ENCODE measurements at regions not wholly inside any gene's neighbourhood (a gene's known extent, or its start where the extent isn't known, plus 50 kb on each side); places are given as distances from the start of the nearest gene placed in this dataset.

DNA sequence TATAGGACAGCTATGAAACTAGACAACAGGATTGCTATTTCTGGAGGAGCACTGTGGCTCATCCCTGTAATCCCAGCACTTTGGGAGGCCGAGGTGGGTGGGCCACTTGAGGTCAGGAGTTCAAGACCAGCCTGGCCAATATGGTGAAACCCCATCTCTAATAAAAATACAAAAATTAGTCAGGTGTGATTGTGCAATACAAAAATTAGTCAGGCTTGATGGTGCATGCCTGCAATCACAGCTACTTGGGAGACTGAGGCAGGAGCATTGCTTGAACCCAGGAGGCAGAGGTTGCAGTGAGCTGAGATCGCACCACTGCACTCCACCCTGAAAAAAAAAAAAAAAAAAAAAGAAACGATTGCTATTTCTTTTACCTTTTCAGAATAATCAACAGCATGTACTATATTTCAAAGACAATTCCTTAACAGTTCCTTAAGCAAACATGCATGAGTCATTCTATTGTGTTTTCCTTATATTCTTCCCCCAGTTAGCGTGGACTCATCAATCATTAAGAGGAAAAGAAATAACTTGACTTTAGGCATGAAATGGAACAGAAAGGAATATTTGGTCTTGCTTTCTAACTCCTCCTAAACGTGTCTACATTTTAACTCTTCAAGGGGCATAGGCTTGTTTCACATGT lies 162.6 kb downstream of the TAF11L14 start:
- WGBS (ENCODE audit: extremely low coverage, insufficient coverage, insufficient read length) = no CpG with 5 or more reads among the region's 5 CpGs
- no peak overlapping the region for H2BK5ac ChIP-seq (ENCODE audit: low read depth, low read length, poor library complexity)

DNA sequence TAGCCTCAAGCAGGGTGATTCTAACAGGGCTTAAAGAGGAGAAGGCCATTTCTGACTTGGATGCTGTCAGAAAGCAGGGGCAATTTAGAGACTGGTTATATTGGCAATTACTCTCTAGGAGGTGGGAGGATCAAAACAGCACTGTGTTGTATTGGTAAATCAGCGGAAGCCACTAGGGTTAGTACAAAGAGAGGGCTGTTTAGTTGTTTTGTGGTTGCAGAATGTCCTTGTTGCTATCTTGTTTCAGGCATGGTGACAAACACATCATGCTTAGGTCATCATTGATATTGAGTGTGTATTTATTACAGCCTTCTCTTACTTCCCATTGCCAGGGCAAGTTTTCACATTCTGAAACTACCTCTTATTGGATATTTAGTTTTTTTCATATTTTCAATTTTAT lies 165.3 kb downstream of the TAF11L14 start:
- no peak overlapping the region for H2BK12ac ChIP-seq (ENCODE audit: low read length)
- no peak overlapping the region for H3K9ac ChIP-seq (ENCODE audit: low read length)
- no peaks in the 10 kb centered on the region for H3K79me2 ChIP-seq (ENCODE audit: control insufficient read depth, insufficient read depth, low read length, poor library complexity)
- no peaks in the 10 kb centered on the region for H3K79me1 ChIP-seq (ENCODE audit: low read length)
- H2AFZ ChIP-seq (ENCODE audit: insufficient read depth, low read length, poor library complexity) = no peak overlapping the region
- H3K27ac ChIP-seq (ENCODE audit: low read depth, low read length) = no peak overlapping the region
- H2AK5ac ChIP-seq (ENCODE audit: low read length) = no peak overlapping the region
- H3K18ac ChIP-seq (ENCODE audit: low read length) = no peak overlapping the region
- no peak overlapping the region for H3K4me3 ChIP-seq (ENCODE audit: low read depth, low read length)
- no peaks in the 10 kb centered on the region for H3K27me3 ChIP-seq (ENCODE audit: insufficient read depth, low read length)
- no CpG with 5 or more reads among the region's 1 CpG for WGBS (ENCODE audit: extremely low coverage, insufficient coverage, insufficient read length)
- H4K8ac ChIP-seq (ENCODE audit: low read depth, low read length) = no peak overlapping the region
- H3K4me2 ChIP-seq (ENCODE audit: low read length) = no peak overlapping the region
- no peaks in the 10 kb centered on the region for H3K4me1 ChIP-seq (ENCODE audit: control insufficient read depth in 1 of 2, insufficient read depth in 2 of 2, low read length in 2 of 2)
- H3K14ac ChIP-seq (ENCODE audit: low read length) = no peak overlapping the region
- DNase-seq = no peak
- no peak overlapping the region for H3K23ac ChIP-seq (ENCODE audit: low read length)
- H2BK120ac ChIP-seq (ENCODE audit: insufficient read depth, low read length, poor library complexity) = no peak overlapping the region
- H4K91ac ChIP-seq (ENCODE audit: low read depth, low read length) = no peak overlapping the region
- H3K9me3 ChIP-seq (ENCODE audit: insufficient read depth, low read depth, low read length) = no peaks in the 10 kb centered on the region
- no peak overlapping the region for H4K12ac ChIP-seq (ENCODE audit: low read depth, low read length)
- no peaks in the 10 kb centered on the region for H3K36me3 ChIP-seq (ENCODE audit: control insufficient read depth in 1 of 2, insufficient read depth in 2 of 2, low read length in 2 of 2)
- no peak overlapping the region for H2BK5ac ChIP-seq (ENCODE audit: low read depth, low read length, poor library complexity)
- no peak overlapping the region for H3K4ac ChIP-seq (ENCODE audit: low read depth, low read length)

More for the DNA sequence above, 162.6 kb downstream of the TAF11L14 start:
- no peaks in the 10 kb centered on the region for H3K9me3 ChIP-seq (ENCODE audit: insufficient read depth, low read depth, low read length)
- H2AFZ ChIP-seq (ENCODE audit: insufficient read depth, low read length, poor library complexity) = no peak overlapping the region
- no peak overlapping the region for H4K8ac ChIP-seq (ENCODE audit: low read depth, low read length)
- no peak overlapping the region for H3K27ac ChIP-seq (ENCODE audit: low read depth, low read length)
- H4K91ac ChIP-seq (ENCODE audit: low read depth, low read length) = no peak overlapping the region
- H3K36me3 ChIP-seq (ENCODE audit: control insufficient read depth in 1 of 2, insufficient read depth in 2 of 2, low read length in 2 of 2) = no peaks in the 10 kb centered on the region
- no peaks in the 10 kb centered on the region for H3K79me2 ChIP-seq (ENCODE audit: control insufficient read depth, insufficient read depth, low read length, poor library complexity)
- no peak overlapping the region for H3K4me2 ChIP-seq (ENCODE audit: low read length)
- H3K4me3 ChIP-seq (ENCODE audit: low read depth, low read length) = no peak overlapping the region
- H3K79me1 ChIP-seq (ENCODE audit: low read length) = no peaks in the 10 kb centered on the region
- H3K14ac ChIP-seq (ENCODE audit: low read length) = no peak overlapping the region
- no peak overlapping the region for H2BK12ac ChIP-seq (ENCODE audit: low read length)
- no peak overlapping the region for H2BK120ac ChIP-seq (ENCODE audit: insufficient read depth, low read length, poor library complexity)
- H3K9ac ChIP-seq (ENCODE audit: low read length) = no peak overlapping the region
- H3K27me3 ChIP-seq (ENCODE audit: insufficient read depth, low read length) = no peaks in the 10 kb centered on the region
- no peak for DNase-seq
- no peak overlapping the region for H2AK5ac ChIP-seq (ENCODE audit: low read length)
- H3K23ac ChIP-seq (ENCODE audit: low read length) = no peak overlapping the region
- H3K4ac ChIP-seq (ENCODE audit: low read depth, low read length) = no peak overlapping the region
- no peaks in the 10 kb centered on the region for H3K4me1 ChIP-seq (ENCODE audit: control insufficient read depth in 1 of 2, insufficient read depth in 2 of 2, low read length in 2 of 2)
- H4K12ac ChIP-seq (ENCODE audit: low read depth, low read length) = no peak overlapping the region
- no peak overlapping the region for H3K18ac ChIP-seq (ENCODE audit: low read length)

DNA sequence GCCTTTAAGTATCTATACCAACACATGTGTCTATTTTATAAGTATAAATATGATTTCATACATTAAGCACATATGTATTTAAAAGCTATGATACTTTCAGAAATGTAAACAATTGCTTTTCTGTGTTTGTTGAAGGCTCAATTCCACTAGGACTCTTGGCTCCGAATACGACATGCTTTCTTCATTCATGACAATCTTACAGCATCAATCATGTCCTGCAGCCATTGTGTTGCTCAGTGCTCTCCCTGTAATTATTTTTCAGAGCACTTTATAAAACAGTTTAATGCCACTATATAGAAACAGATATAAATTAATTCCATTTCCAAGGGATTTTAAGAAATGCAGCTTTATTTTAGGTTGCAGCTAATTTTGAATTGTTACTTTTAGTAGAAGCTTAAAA lies 167.3 kb downstream of the TAF11L14 start:
- Histone ChIP-seq H4K8ac (ENCODE audit: low read depth, low read length) (no peak overlapping the region), H3K4me1 (ENCODE audit: control insufficient read depth in 1 of 2, insufficient read depth in 2 of 2, low read length in 2 of 2) (no peaks in the 10 kb centered on the region), H2BK5ac (ENCODE audit: low read depth, low read length, poor library complexity) (no peak overlapping the region), H4K91ac (ENCODE audit: low read depth, low read length) (no peak overlapping the region), H3K4me3 (ENCODE audit: low read depth, low read length) (no peak overlapping the region), H3K23ac (ENCODE audit: low read length) (no peak overlapping the region), H2AFZ (ENCODE audit: insufficient read depth, low read length, poor library complexity) (no peak overlapping the region), H3K79me1 (ENCODE audit: low read length) (no peaks in the 10 kb centered on the region), H3K27me3 (ENCODE audit: insufficient read depth, low read length) (no peaks in the 10 kb centered on the region), H3K9me3 (ENCODE audit: insufficient read depth, low read depth, low read length) (no peaks in the 10 kb centered on the region), H3K14ac (ENCODE audit: low read length) (no peak overlapping the region), H3K4me2 (ENCODE audit: low read length) (no peak overlapping the region), H3K27ac (ENCODE audit: low read depth, low read length) (no peak overlapping the region), H3K36me3 (ENCODE audit: control insufficient read depth in 1 of 2, insufficient read depth in 2 of 2, low read length in 2 of 2) (no peaks in the 10 kb centered on the region), H2AK5ac (ENCODE audit: low read length) (no peak overlapping the region), H4K12ac (ENCODE audit: low read depth, low read length) (no peak overlapping the region), H3K9ac (ENCODE audit: low read length) (no peak overlapping the region), H3K4ac (ENCODE audit: low read depth, low read length) (no peak overlapping the region), H3K18ac (ENCODE audit: low read length) (no peak overlapping the region), H3K79me2 (ENCODE audit: control insufficient read depth, insufficient read depth, low read length, poor library complexity) (no peaks in the 10 kb centered on the region), H2BK12ac (ENCODE audit: low read length) (no peak overlapping the region), H2BK120ac (ENCODE audit: insufficient read depth, low read length, poor library complexity) (no peak overlapping the region)
- no CpG with 5 or more reads among the region's 2 CpGs for WGBS (ENCODE audit: extremely low coverage, insufficient coverage, insufficient read length)
- no peak for DNase-seq

DNA sequence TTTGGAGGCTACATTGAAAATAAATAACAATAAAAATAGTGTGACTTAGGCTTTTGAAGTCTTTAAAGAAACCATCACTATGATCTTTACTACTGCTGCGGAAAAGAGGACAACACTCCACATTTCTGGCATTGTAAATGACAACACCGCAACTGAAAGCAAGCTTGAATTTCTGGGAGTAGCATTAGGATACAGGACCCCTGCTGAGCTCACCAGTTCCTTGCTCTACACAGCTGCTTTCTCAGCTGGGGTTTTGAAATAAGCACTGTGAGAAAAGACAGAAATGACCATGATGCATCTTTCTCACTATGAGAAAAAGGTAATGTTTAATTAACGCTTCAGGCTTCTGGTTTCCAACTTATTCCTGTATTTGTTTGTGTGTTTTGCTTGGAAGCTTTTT lies 168.0 kb downstream of the TAF11L14 start:
- H3K79me2 ChIP-seq (ENCODE audit: control insufficient read depth, insufficient read depth, low read length, poor library complexity) = no peaks in the 10 kb centered on the region
- no peak overlapping the region for H4K91ac ChIP-seq (ENCODE audit: low read depth, low read length)
- no peaks in the 10 kb centered on the region for H3K9me3 ChIP-seq (ENCODE audit: insufficient read depth, low read depth, low read length)
- H2BK12ac ChIP-seq (ENCODE audit: low read length) = no peak overlapping the region
- no peaks in the 10 kb centered on the region for H3K36me3 ChIP-seq (ENCODE audit: control insufficient read depth in 1 of 2, insufficient read depth in 2 of 2, low read length in 2 of 2)
- H3K27me3 ChIP-seq (ENCODE audit: insufficient read depth, low read length) = no peaks in the 10 kb centered on the region
- H3K14ac ChIP-seq (ENCODE audit: low read length) = no peak overlapping the region
- no CpG with 5 or more reads among the region's 3 CpGs for WGBS (ENCODE audit: extremely low coverage, insufficient coverage, insufficient read length)
- no peaks in the 10 kb centered on the region for H3K79me1 ChIP-seq (ENCODE audit: low read length)
- H3K4me3 ChIP-seq (ENCODE audit: low read depth, low read length) = no peak overlapping the region
- H2AK5ac ChIP-seq (ENCODE audit: low read length) = no peak overlapping the region
- H2AFZ ChIP-seq (ENCODE audit: insufficient read depth, low read length, poor library complexity) = no peak overlapping the region
- H3K23ac ChIP-seq (ENCODE audit: low read length) = no peak overlapping the region
- no peak overlapping the region for H3K18ac ChIP-seq (ENCODE audit: low read length)
- H2BK120ac ChIP-seq (ENCODE audit: insufficient read depth, low read length, poor library complexity) = no peak overlapping the region
- H3K4me1 ChIP-seq (ENCODE audit: control insufficient read depth in 1 of 2, insufficient read depth in 2 of 2, low read length in 2 of 2) = no peaks in the 10 kb centered on the region
- no peak overlapping the region for H3K4ac ChIP-seq (ENCODE audit: low read depth, low read length)
- no peak overlapping the region for H3K9ac ChIP-seq (ENCODE audit: low read length)
- H3K4me2 ChIP-seq (ENCODE audit: low read length) = no peak overlapping the region
- DNase-seq = no peak
- no peak overlapping the region for H4K12ac ChIP-seq (ENCODE audit: low read depth, low read length)
- no peak overlapping the region for H2BK5ac ChIP-seq (ENCODE audit: low read depth, low read length, poor library complexity)
- no peak overlapping the region for H3K27ac ChIP-seq (ENCODE audit: low read depth, low read length)
- H4K8ac ChIP-seq (ENCODE audit: low read depth, low read length) = no peak overlapping the region

All from trophoblast cell (in vitro differentiated cells and primary cell).